ENCODE measurements at regions not wholly inside any gene's neighbourhood (a gene's known extent, or its start where the extent isn't known, plus 50 kb on each side); places are given as distances from the start of the nearest gene placed in this dataset.

- no peak for TF ChIP-seq CTCF (IDR thresholded peaks at IDR 0.05)
- no peak for TF ChIP-seq EZH2 (IDR thresholded peaks at IDR 0.05; ENCODE audit: borderline replicate concordance, insufficient read depth, low read depth, low read length, poor library complexity, severe bottlenecking)
Measured at GRCh38 chr22:26972286-26972685, 314.9 kb downstream of the MIAT start.
